PFSK-1 (cell line): ENCODE measurements at regions not wholly inside any gene's neighbourhood (a gene's known extent, or its start where the extent isn't known, plus 50 kb on each side); places are given as distances from the start of the nearest gene placed in this dataset.

ENCODE experiments used
- FOXP2 ChIP-seq: optimal IDR thresholded peaks from 2 replicates; pipeline ENCODE3; 2011; ENCODE audit warnings: borderline replicate concordance, control low read depth, inconsistent platforms; ENCODE audit not compliant: insufficient read depth; ENCODE audit errors: extremely low read length, extremely low read depth
- POLR2AphosphoS5 ChIP-seq: IDR thresholded peaks from 2 replicates; pipeline ENCODE4 v1.6.1; 2012; ENCODE audit warnings: low read depth, mild to moderate bottlenecking, control low read depth, low read length, moderate library complexity
- REST ChIP-seq, 2 experiments: IDR thresholded peaks; 2 replicates each; pipeline versions ENCODE4 v1.6.1 to v1.8.0; 2011 to 2012; ENCODE audit warnings: low read depth in 2 of 2, low read length in 2 of 2, control low read depth in 1 of 2, inconsistent platforms in 1 of 2, mild to moderate bottlenecking in 1 of 2, moderate library complexity in 1 of 2; ENCODE audit not compliant: insufficient read depth in 1 of 2
- SIN3A ChIP-seq: IDR thresholded peaks from 2 replicates; pipeline ENCODE4 v1.6.1; 2012; ENCODE audit warnings: mild to moderate bottlenecking, low read length, moderate library complexity, borderline replicate concordance; ENCODE audit not compliant: insufficient read depth
- TAF1 ChIP-seq: IDR thresholded peaks from 2 replicates; pipeline ENCODE4 v1.6.1; 2012; ENCODE audit warnings: low read length, control low read depth, borderline replicate concordance; ENCODE audit not compliant: insufficient read depth

- TF ChIP-seq POLR2AphosphoS5 = no peak
- TF ChIP-seq REST (IDR thresholded peaks at IDR 0.05; ENCODE audit: insufficient read depth in 1 of 2, low read depth in 2 of 2, low read length in 2 of 2) = no peak
- no peak for TF ChIP-seq SIN3A
- no peak for TF ChIP-seq FOXP2
- no peak for TF ChIP-seq TAF1
Measured at GRCh38 chr3:30084971-30085403, 521.4 kb upstream of the TGFBR2 start.

GRCh38 chr3:30085486-30085885, 520.9 kb upstream of the TGFBR2 start:
- no peak for TF ChIP-seq FOXP2
- no peak for TF ChIP-seq POLR2AphosphoS5
- TF ChIP-seq REST (IDR thresholded peaks at IDR 0.05; ENCODE audit: insufficient read depth in 1 of 2, low read depth in 2 of 2, low read length in 2 of 2) = no peak
- TF ChIP-seq SIN3A = no peak
- TF ChIP-seq TAF1 = no peak

GRCh38 chr3:30091686-30092085, 514.7 kb upstream of the TGFBR2 start:
- no peak for TF ChIP-seq REST (IDR thresholded peaks at IDR 0.05; ENCODE audit: insufficient read depth in 1 of 2, low read depth in 2 of 2, low read length in 2 of 2)
- no peak for TF ChIP-seq POLR2AphosphoS5
- TF ChIP-seq TAF1 = no peak
- TF ChIP-seq FOXP2 = no peak
- TF ChIP-seq SIN3A = no peak

GRCh38 chr3:30097022-30097650, 509.3 kb upstream of the TGFBR2 start:
- TF ChIP-seq SIN3A (no peak), FOXP2 (no peak), REST (IDR thresholded peaks at IDR 0.05; ENCODE audit: insufficient read depth in 1 of 2, low read depth in 2 of 2, low read length in 2 of 2) (no peak), TAF1 (no peak), POLR2AphosphoS5 (no peak)
